Calu3 (cell line): ENCODE measurements at regions not wholly inside any gene's neighbourhood (a gene's known extent, or its start where the extent isn't known, plus 50 kb on each side); places are given as distances from the start of the nearest gene placed in this dataset.

Experiments used
- BruUV-seq: library from RNA; stranded (reverse); fragments of 400-500 nt; replicated peaks from 2 replicates; lab custom pipeline; 2021; lab: Mats Ljungman, UMichigan
- CTCF ChIA-PET: fragments of 300-600 bp; sonication (Branson Sonifier 250); formaldehyde crosslinking; loops from one replicate; lab custom pipeline; 2022; ENCODE audit warnings: antibody characterized with exemption; lab: Charles Lee
- DNase-seq: peaks from one replicate; pipeline ENCODE4 v3.0.0; 2022
- H3K27ac Mint-ChIP-seq: one replicate; pipeline ENCODE4 v1.8.0; 2022; ENCODE audit warnings: mixed read lengths; ENCODE audit not compliant: unreplicated experiment
- H3K27me3 Mint-ChIP-seq: one replicate; pipeline ENCODE4 v1.8.0; 2022; ENCODE audit warnings: mixed read lengths; ENCODE audit not compliant: unreplicated experiment
- H3K36me3 Mint-ChIP-seq: one replicate; pipeline ENCODE4 v1.8.0; 2022; ENCODE audit warnings: mild to moderate bottlenecking, moderate library complexity, mixed read lengths; ENCODE audit not compliant: insufficient read depth, unreplicated experiment
- H3K4me1 Mint-ChIP-seq: one replicate; pipeline ENCODE4 v1.8.0; 2022; ENCODE audit warnings: mild to moderate bottlenecking, low read depth, mixed read lengths; ENCODE audit not compliant: unreplicated experiment
- H3K4me3 Mint-ChIP-seq: one replicate; pipeline ENCODE4 v1.8.0; 2022; ENCODE audit warnings: mild to moderate bottlenecking, low read depth, moderate library complexity, mixed read lengths; ENCODE audit not compliant: unreplicated experiment
- H3K9me3 Mint-ChIP-seq: one replicate; pipeline ENCODE4 v1.8.0; 2022; ENCODE audit warnings: low read depth, mixed read lengths; ENCODE audit not compliant: unreplicated experiment
- CTCF ChIP-seq: fragments of 200-600 bp; IDR thresholded peaks from one replicate; pipeline ENCODE4 v1.8.0; 2022; ENCODE audit warnings: antibody characterized with exemption; ENCODE audit not compliant: unreplicated experiment
- intact Hi-C: fragments of 100-400 bp; cut with micrococcal nuclease; formaldehyde crosslinking; loops from one replicate; pipeline ENCODE4 v1.10.0; 2022; ENCODE audit not compliant: unreplicated experiment

- BruUV-seq: no TSS peak
- Mint-ChIP-seq H3K27me3 (no peaks in the 10 kb centered on the region), H3K9me3 (no peaks in the 10 kb centered on the region), H3K27ac (no peak overlapping the region), H3K4me3 (no peak overlapping the region), H3K4me1 (no peaks in the 10 kb centered on the region), H3K36me3 (no peaks in the 10 kb centered on the region)
- CTCF ChIA-PET: no interaction called here
- intact Hi-C loops: no loop called here
- TF ChIP-seq CTCF: no peak
- DNase-seq: no peak
Measured at GRCh38 chr13:83546476-83546875, 335.8 kb downstream of the SLITRK1 start.

GRCh38 chr13:83538636-83539035 is 343.6 kb downstream of the SLITRK1 start:
- intact Hi-C loops: no loop called here
- H3K36me3 Mint-ChIP-seq: no peaks in the 10 kb centered on the region
- no peak overlapping the region for H3K4me3 Mint-ChIP-seq
- DNase-seq: no peak
- no peak for TF ChIP-seq CTCF
- no peak overlapping the region for H3K27ac Mint-ChIP-seq
- H3K4me1 Mint-ChIP-seq: no peaks in the 10 kb centered on the region
- H3K27me3 Mint-ChIP-seq: no peaks in the 10 kb centered on the region
- peaks cover 4% of the 10 kb centered on the region for H3K9me3 Mint-ChIP-seq
- CTCF ChIA-PET: no interaction called here
- no TSS peak for BruUV-seq

GRCh38 chr13:83536941-83537340 is 345.3 kb downstream of the SLITRK1 start:
- no peaks in the 10 kb centered on the region for H3K4me1 Mint-ChIP-seq
- no peaks in the 10 kb centered on the region for H3K36me3 Mint-ChIP-seq
- no peak for TF ChIP-seq CTCF
- intact Hi-C loops: no loop called here
- H3K27me3 Mint-ChIP-seq: no peaks in the 10 kb centered on the region
- no peak overlapping the region for H3K27ac Mint-ChIP-seq
- no TSS peak for BruUV-seq
- peaks cover 4% of the 10 kb centered on the region for H3K9me3 Mint-ChIP-seq
- CTCF ChIA-PET: no interaction called here
- H3K4me3 Mint-ChIP-seq: no peak overlapping the region
- no peak for DNase-seq

GRCh38 chr13:83536153-83536552 is 346.1 kb downstream of the SLITRK1 start:
- H3K36me3 Mint-ChIP-seq: no peaks in the 10 kb centered on the region
- no peak for DNase-seq
- H3K9me3 Mint-ChIP-seq: peaks cover 4% of the 10 kb centered on the region
- no peaks in the 10 kb centered on the region for H3K27me3 Mint-ChIP-seq
- BruUV-seq: no TSS peak
- CTCF ChIA-PET: no interaction called here
- no peaks in the 10 kb centered on the region for H3K4me1 Mint-ChIP-seq
- intact Hi-C loops: no loop called here
- H3K4me3 Mint-ChIP-seq: no peak overlapping the region
- no peak for TF ChIP-seq CTCF
- no peak overlapping the region for H3K27ac Mint-ChIP-seq
